Smooth muscle cell (in vitro differentiated cells): ENCODE measurements at regions not wholly inside any gene's neighbourhood (a gene's known extent, or its start where the extent isn't known, plus 50 kb on each side); places are given as distances from the start of the nearest gene placed in this dataset.

Experiments used
- DNase-seq: peaks from one replicate; lab custom pipeline; 2025; ENCODE audit not compliant: unreplicated experiment; lab: John Stamatoyannopoulos, UW
- H2AFZ ChIP-seq: fragments of 200-600 bp; sonication (generic); 2 replicates; pipeline ENCODE4 v1.6.0; 2016; ENCODE audit warnings: antibody characterized with exemption, low read depth, mild to moderate bottlenecking
- H3F3A ChIP-seq: fragments of 200-600 bp; sonication (generic); 2 replicates; pipeline ENCODE4 v1.6.0; 2017; ENCODE audit warnings: antibody characterized with exemption, low read depth
- H3K27ac ChIP-seq: fragments of 200-600 bp; sonication (generic); 2 replicates; pipeline ENCODE4 v1.5.1; 2016; ENCODE audit warnings: low read depth, mild to moderate bottlenecking
- H3K27me3 ChIP-seq: fragments of 200-600 bp; sonication (generic); 2 replicates; pipeline ENCODE4 v1.6.1; 2016; ENCODE audit warnings: low read depth, mild to moderate bottlenecking
- H3K36me3 ChIP-seq: fragments of 200-600 bp; sonication (generic); 2 replicates; pipeline ENCODE4 v1.5.1; 2016; ENCODE audit warnings: low read depth
- H3K4me1 ChIP-seq: fragments of 200-600 bp; sonication (generic); 2 replicates; pipeline ENCODE4 v1.5.1; 2016; ENCODE audit warnings: low read depth
- H3K4me2 ChIP-seq: fragments of 200-600 bp; sonication (generic); 2 replicates; pipeline ENCODE4 v1.6.0; 2016; ENCODE audit warnings: mild to moderate bottlenecking
- H3K4me3 ChIP-seq: fragments of 200-600 bp; sonication (generic); 2 replicates; pipeline ENCODE4 v1.5.1; 2016; ENCODE audit warnings: mild to moderate bottlenecking
- H3K79me2 ChIP-seq: fragments of 200-600 bp; sonication (generic); 2 replicates; pipeline ENCODE4 v1.6.0; 2016; ENCODE audit warnings: low read depth, mild to moderate bottlenecking
- H3K9ac ChIP-seq: fragments of 200-600 bp; sonication (generic); 2 replicates; pipeline ENCODE4 v1.6.0; 2016; ENCODE audit warnings: low read depth
- H3K9me3 ChIP-seq: fragments of 200-600 bp; sonication (generic); replicated peaks from 2 replicates; pipeline ENCODE4 v1.5.1; 2016; ENCODE audit warnings: low read depth
- H4K20me1 ChIP-seq: fragments of 200-600 bp; sonication (generic); 2 replicates; pipeline ENCODE4 v1.6.0; 2016; ENCODE audit warnings: low read depth
- WGBS: methylation state at CpG from one replicate; pipeline ENCODE4 v1.1.7; 2016; ENCODE audit warnings: low lambda C conversion rate; 5-methylcytosine and 5-hydroxymethylcytosine counted together
- TF ChIP-seq, protein P1 (sequence below): fragments of 200-600 bp; sonication (generic); IDR thresholded peaks from 2 replicates; pipeline ENCODE4 v1.5.1; 2017; ENCODE audit warnings: borderline replicate concordance, mild to moderate bottlenecking, antibody characterized with exemption; ENCODE audit not compliant: insufficient read depth, poor library complexity, severe bottlenecking

DNA sequence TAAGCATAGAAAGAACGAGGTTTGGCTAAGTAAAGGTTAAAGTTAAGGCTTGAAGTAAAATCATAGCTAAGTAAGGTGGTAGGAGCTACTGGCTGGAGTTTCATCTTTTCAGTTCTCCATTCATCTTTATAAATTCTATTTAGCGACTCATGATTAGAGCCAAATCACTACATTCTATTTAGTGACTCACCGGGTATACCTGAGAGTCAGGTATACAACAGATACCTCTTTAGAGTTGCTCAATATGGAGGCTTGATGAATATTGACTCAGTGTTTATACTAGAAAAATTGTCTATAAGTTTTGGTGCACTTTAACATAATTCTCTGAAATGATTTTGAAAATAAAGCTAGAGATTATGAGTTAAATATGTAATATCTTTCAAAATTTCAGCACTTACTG, 328.8 kb upstream of the GRM7 start:
- DNase-seq, result no peak
- Histone ChIP-seq H4K20me1 (no peaks in the 10 kb centered on the region), H3K9me3 (no peaks in the 10 kb centered on the region), H3K79me2 (no peaks in the 10 kb centered on the region), H3K4me3 (no peak overlapping the region), H3K36me3 (no peaks in the 10 kb centered on the region), H3K27ac (no peak overlapping the region), H3K4me1 (no peaks in the 10 kb centered on the region), H3K27me3 (no peaks in the 10 kb centered on the region), H3K9ac (no peak overlapping the region), H3F3A (no peaks in the 10 kb centered on the region), H3K4me2 (no peak overlapping the region), H2AFZ (no peak overlapping the region)
- TF ChIP-seq, protein P1, sequence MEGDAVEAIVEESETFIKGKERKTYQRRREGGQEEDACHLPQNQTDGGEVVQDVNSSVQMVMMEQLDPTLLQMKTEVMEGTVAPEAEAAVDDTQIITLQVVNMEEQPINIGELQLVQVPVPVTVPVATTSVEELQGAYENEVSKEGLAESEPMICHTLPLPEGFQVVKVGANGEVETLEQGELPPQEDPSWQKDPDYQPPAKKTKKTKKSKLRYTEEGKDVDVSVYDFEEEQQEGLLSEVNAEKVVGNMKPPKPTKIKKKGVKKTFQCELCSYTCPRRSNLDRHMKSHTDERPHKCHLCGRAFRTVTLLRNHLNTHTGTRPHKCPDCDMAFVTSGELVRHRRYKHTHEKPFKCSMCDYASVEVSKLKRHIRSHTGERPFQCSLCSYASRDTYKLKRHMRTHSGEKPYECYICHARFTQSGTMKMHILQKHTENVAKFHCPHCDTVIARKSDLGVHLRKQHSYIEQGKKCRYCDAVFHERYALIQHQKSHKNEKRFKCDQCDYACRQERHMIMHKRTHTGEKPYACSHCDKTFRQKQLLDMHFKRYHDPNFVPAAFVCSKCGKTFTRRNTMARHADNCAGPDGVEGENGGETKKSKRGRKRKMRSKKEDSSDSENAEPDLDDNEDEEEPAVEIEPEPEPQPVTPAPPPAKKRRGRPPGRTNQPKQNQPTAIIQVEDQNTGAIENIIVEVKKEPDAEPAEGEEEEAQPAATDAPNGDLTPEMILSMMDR, result no peak
- 79% methylated on average over 3 of the region's 3 CpGs for whole genome bisulfite sequencing

DNA sequence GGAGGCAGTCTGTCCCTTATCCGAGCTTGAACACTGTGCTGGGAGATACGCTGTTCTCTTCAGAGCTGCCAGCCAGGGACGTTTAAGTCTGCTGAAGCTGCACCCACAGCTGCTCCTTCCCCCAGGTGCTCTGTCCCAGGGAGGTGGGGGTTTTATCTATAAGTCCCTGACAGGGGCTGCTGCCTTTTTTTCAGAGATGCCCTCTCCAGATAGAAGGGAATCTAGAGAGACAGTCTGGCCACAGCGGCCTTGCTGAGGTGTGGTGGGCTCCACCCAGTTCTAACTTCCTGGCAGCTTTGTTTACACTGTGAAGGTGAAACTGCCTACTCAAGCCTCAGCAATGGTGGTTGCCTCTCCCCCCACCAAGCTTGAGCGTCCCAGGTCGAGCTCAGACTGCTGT, 319.9 kb upstream of the GRM7 start:
- Histone ChIP-seq H3K4me1 (no peaks in the 10 kb centered on the region), H4K20me1 (no peaks in the 10 kb centered on the region), H3F3A (no peaks in the 10 kb centered on the region), H3K36me3 (no peaks in the 10 kb centered on the region), H3K27ac (no peak overlapping the region), H2AFZ (no peak overlapping the region), H3K79me2 (no peaks in the 10 kb centered on the region), H3K9me3 (no peaks in the 10 kb centered on the region), H3K4me3 (no peak overlapping the region), H3K9ac (no peak overlapping the region), H3K27me3 (no peaks in the 10 kb centered on the region), H3K4me2 (no peak overlapping the region)
- TF ChIP-seq, protein P1, result no peak
- 93% methylated on average over 6 of the region's 6 CpGs for WGBS
- no peak for DNase-seq

DNA sequence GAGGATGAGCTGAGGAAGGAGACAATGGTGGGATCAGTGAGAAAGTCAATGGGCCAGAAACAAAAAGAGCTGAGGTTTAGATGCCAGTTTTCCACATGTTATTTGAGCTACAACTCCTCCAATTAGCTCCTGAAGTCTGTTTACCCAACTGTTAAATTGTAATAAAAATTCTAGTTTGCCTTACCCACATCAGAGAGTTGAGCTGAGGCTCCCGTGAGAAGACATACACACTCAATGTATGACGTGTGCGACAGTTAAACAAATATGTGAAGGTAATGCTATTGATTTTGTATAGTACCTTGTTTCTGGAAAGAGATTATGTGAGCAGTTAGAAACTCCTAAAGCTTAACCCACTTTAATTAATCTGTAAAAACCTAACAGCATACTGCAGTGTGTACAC, 318.1 kb upstream of the GRM7 start:
- Histone ChIP-seq H3K4me1 (no peaks in the 10 kb centered on the region), H2AFZ (no peak overlapping the region), H3K36me3 (no peaks in the 10 kb centered on the region), H3K9me3 (no peaks in the 10 kb centered on the region), H3K79me2 (no peaks in the 10 kb centered on the region), H3K27me3 (no peaks in the 10 kb centered on the region), H3K9ac (no peak overlapping the region), H3K4me2 (no peak overlapping the region), H3F3A (no peaks in the 10 kb centered on the region), H4K20me1 (no peaks in the 10 kb centered on the region), H3K4me3 (no peak overlapping the region), H3K27ac (no peak overlapping the region)
- TF ChIP-seq, protein P1, result no peak
- 95% methylated on average over 3 of the region's 3 CpGs for WGBS
- no peak for DNase-seq

DNA sequence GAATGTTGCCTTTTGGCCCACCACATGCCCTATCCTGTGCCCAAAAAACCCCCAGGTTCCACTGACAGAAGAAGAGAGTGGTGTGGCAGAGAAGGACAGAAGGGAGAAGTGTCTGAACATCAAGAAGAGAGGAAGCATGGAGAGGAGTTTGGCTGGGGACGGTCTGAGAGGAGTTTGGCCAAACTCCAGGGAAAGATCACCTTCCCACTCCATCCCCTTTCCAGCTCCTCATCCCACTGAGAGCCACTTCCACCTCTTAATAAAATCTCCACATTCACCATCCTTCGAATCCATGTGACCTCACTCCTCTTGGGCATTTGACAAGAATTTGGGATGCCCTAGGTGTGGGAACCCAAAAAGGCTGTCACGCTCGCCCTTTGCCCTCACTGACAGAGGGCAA, 311.6 kb upstream of the GRM7 start:
- TF ChIP-seq, protein P1, result no peak
- no peak overlapping the region for H3K4me3 ChIP-seq
- H3K9ac ChIP-seq, result no peak overlapping the region
- H3K4me2 ChIP-seq, result no peak overlapping the region
- DNase-seq, result no peak
- 92% methylated on average over 4 of the region's 4 CpGs for WGBS
- no peaks in the 10 kb centered on the region for H3K36me3 ChIP-seq
- H3K27me3 ChIP-seq, result no peaks in the 10 kb centered on the region
- H3K79me2 ChIP-seq, result no peaks in the 10 kb centered on the region
- no peaks in the 10 kb centered on the region for H3K9me3 ChIP-seq
- H3F3A ChIP-seq, result no peaks in the 10 kb centered on the region
- no peaks in the 10 kb centered on the region for H3K4me1 ChIP-seq
- H2AFZ ChIP-seq, result no peak overlapping the region
- H3K27ac ChIP-seq, result no peak overlapping the region
- no peaks in the 10 kb centered on the region for H4K20me1 ChIP-seq
